HG02798 (cell line): ENCODE measurements at regions not wholly inside any gene's neighbourhood (a gene's known extent, or its start where the extent isn't known, plus 50 kb on each side); places are given as distances from the start of the nearest gene placed in this dataset.

Experiments used
- ATAC-seq: cut with Tn5 transposase; IDR thresholded peaks from one replicate; pipeline ENCODE4 v1.9.1; 2021; ENCODE audit warnings: mild to moderate bottlenecking; ENCODE audit not compliant: unreplicated experiment, poor library complexity

- no peak for ATAC-seq
Observed at GRCh38 chr5:165594693-165595092, 2089.3 kb downstream of the MAT2B start.

- ATAC-seq = no peak
Observed at GRCh38 chr5:165602529-165602928, 2097.1 kb downstream of the MAT2B start.

GRCh38 chr5:165607026-165607425, 2101.6 kb downstream of the MAT2B start:
- no peak for ATAC-seq

GRCh38 chr5:165609871-165610270, 2104.5 kb downstream of the MAT2B start:
- ATAC-seq = no peak

- ATAC-seq = no peak
Observed at GRCh38 chr5:165616490-165617405, 2111.3 kb downstream of the MAT2B start.

GRCh38 chr5:165617491-165617890, 2112.1 kb downstream of the MAT2B start:
- no peak for ATAC-seq

- no peak for ATAC-seq
Observed at GRCh38 chr5:165620394-165620793, 2115.0 kb downstream of the MAT2B start.

GRCh38 chr5:165622864-165623536, 2117.6 kb downstream of the MAT2B start:
- ATAC-seq = peak; percentile 71

- ATAC-seq = no peak
Observed at GRCh38 chr5:165624166-165624946, 2118.9 kb downstream of the MAT2B start.

- no peak for ATAC-seq
Observed at GRCh38 chr5:165626161-165626560, 2120.7 kb downstream of the MAT2B start.

- no peak for ATAC-seq
Observed at GRCh38 chr5:165627548-165628170, 2122.2 kb downstream of the MAT2B start.

- ATAC-seq = peak; percentile 90
Observed at GRCh38 chr5:165630261-165630778, 2124.9 kb downstream of the MAT2B start.

- ATAC-seq = no peak
Observed at GRCh38 chr5:165631235-165631634, 2125.8 kb downstream of the MAT2B start.

- ATAC-seq = no peak
Observed at GRCh38 chr5:165642366-165642765, 2136.9 kb downstream of the MAT2B start.

- ATAC-seq = no peak
Observed at GRCh38 chr5:165665735-165666400, 2160.4 kb downstream of the MAT2B start.

- no peak for ATAC-seq
Observed at GRCh38 chr5:165673499-165673898, 2168.1 kb downstream of the MAT2B start.

- no peak for ATAC-seq
Observed at GRCh38 chr5:165695796-165696195, 2190.4 kb downstream of the MAT2B start.

GRCh38 chr5:165705960-165706359, 2200.5 kb downstream of the MAT2B start:
- ATAC-seq = no peak

GRCh38 chr5:165712011-165712410, 2206.6 kb downstream of the MAT2B start:
- ATAC-seq = no peak

- no peak for ATAC-seq
Observed at GRCh38 chr5:165714598-165714997, 2209.2 kb downstream of the MAT2B start.
